MV-4-11 (cell line): ENCODE measurements at regions not wholly inside any gene's neighbourhood (a gene's known extent, or its start where the extent isn't known, plus 50 kb on each side); places are given as distances from the start of the nearest gene placed in this dataset.
A peak's percentile ranks its signal among the peaks of the same experiment; 100 is the strongest.

Experiments
- DNase-seq: peaks from one replicate; lab custom pipeline; 2025; lab: John Stamatoyannopoulos, UW

DNA sequence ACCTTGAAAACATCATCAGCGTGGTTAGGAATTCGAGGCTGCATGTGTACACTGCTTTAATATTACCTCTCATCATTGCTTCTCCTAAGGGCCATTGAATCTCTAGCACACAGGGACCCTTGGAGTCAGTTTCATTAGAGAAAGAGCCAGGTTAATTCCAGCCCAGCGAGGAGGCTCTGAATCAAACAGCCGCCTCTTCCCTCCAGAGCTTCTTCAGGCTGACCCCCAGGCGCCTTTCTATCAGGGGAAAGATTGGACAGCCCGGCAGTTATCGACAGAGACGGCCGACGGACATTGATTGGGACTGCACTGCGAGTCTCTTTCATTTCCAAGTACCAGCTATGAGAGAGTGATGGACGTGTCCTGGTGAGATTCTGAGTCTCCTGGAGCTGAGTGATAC, 159.2 kb downstream of the ANKRD60 start:
- no peak for DNase-seq

DNA sequence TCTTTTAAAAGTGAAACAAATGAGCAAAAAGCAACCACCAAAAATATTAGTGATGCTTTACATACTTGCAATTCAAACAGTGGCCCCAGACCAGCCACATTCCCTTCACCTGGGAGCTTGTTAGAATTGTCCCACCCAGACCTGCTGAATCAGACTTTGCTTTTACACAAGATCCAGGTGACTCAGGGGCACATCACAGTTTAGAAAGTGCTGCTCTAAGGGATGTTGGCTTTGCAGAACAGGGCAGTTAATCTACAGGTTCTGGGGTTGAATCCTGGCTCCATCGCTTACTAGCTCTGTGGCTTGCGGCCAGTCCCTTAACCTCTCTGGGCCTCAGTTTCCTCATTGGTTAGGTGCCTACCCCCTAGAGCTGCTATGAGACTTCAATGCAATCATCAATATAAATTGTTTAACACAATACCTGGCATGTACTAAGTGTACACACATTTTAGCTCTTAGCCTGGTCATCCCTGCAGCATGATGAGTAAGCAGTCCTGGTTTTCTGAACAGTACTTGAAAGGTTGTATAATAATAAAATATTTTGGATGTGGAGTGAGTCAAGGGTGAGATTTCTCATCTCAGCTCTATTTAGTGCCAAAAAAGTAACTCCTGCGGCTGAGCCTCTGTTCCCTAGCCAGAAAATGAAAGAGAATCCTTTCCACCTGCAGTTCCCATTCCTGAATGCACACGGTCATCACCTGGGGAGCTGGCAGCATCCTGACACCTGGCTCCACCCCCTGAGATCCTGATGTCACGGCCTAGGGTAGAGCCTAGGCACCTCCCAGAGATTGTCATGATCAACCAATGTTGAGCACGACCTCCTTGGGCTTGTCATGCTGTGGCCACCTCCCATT, 162.7 kb downstream of the ANKRD60 start:
- no peak for DNase-seq

DNA sequence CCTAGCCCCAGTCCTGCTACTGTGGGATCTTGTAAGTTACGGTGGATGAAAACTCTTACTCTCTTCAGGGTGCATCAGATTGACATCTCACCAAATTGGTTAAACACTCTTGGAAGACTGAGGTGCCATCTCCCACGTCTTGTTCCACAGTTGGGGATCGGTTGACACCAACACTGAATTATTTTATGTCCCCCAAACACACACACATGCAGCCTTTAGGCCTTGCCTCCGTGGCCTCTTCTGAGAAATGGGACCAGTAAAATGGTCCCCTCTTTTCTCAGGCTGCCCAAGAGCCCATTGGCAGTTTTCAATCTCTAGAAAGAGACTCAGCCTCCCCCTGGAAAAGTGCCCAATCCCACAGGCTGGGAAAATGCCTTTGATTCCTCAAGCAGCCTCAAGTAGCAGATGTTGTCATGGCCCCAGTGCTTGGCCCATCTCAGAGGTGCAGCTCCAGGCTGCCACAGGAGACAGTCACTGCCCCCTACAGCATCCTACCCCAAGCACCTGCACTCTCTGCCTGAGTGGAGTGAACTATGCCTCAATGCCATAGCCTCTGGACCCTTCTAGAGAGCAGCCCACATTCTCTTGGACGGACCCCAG, 163.9 kb downstream of the ANKRD60 start:
- no peak for DNase-seq

DNA sequence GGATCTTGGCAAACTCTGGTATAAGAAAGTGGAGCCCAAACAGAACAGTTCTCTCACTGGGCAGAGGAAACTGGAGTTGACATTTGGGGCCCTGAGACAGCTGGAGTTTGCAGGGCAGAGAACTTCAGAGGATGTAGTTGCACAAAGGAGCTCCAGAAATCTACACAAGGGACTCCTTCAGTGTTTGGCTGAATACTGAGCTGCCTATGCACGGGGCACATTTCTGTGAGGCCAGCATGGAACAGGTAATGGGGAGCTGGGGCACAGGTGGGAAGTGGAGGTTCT, 169.3 kb downstream of the ANKRD60 start:
- DNase-seq = no peak

DNA sequence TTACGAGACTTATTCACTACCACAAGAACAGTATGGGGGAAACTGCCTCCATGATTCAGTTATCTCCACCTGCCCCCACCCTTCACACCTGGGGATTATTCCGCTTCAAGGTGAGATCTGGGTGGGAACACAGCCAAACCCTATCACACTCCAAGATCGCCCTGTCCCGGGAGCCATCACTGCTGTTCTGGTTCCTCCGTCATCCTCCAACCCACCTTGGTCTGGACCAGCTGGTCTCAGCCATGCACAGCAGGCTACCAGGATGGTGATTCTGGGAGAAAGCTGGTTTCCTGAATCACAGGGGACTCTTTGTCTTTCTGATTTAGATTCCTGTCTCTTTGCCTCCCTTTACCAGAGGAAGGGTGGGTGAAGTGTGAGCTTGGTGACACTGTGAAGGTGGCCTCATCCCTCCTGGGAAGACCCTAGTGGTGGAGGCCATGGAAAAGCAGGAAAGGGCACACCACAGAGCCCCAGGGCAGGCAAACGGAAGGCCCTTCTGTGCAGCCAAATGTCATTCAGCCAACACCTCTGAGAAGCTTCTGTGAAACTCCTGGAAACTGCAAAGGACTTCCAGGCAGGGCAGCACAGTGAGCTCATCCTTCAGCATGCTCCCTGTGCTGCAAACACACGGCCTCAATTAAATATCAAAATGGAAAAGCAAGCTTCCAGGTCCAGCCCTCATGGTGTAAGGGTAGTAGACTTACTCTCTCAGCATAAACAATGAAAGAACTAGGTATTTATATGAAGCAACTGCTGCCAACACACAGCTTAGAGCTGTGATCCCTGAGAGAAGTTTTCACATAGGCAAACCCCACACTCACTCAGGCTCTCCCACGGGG, 169.8 kb downstream of the ANKRD60 start:
- no peak for DNase-seq

DNA sequence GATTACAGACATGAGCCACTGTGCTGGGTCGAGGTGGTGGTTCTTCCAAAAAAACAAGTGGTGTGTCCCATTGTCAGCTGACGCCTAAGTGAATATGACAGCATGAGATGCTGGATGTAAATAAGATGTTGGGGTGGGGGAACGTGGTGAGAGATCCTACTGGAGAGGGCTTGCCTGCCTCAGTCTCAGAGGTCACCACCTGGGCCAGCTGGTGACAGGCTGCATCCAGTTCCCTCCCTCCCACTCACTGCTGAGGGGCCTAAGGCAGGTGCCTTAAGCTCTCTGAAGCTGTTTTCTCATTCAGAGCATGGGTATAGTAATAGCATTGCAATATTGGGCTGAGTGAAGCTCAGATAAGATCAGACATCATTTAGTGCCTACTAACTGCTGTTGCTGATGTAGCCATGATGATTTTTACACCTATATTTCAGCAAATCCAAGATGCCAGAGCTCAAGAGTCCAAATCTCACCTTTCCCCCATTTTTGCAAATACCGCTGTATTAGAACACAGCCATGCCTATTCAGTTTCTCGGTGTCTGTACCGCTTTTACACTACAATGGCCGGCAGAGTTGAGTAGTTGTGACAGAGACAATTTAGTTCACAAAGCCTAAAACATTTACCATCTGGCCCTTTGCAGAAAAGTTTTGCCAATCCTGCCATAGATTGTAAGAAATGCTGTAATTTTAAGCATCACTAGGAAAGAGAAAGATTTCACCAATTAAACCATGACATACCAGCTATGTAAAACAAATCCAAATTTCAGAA, 171.3 kb downstream of the ANKRD60 start:
- no peak for DNase-seq

DNA sequence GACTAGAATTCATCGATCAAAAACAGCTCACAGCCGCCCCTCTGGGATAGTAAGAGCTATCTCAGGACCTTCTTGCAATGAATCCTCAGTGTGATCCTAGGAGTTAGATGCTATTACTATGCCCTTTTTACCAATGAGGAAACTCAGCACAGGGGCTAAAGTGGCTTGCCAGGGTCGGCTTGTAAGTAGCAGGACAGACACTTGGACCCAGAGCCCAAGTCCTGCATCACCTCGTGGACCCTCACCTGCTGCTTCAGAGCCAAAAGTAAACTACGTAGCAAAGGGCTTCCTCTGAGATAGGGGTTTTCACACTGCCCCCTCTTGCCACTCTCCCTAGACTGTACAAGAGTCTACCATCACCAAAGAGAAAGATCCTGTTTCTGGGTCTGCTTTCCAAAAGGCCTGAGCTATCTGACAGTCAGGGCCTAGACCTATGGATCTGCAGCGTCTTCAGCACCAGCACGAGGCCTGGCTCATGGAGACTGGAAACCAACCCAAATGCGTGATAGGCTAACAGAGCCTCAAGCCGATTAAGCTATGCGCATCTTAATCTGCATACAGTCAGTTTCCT, 172.3 kb downstream of the ANKRD60 start:
- no peak for DNase-seq

DNA sequence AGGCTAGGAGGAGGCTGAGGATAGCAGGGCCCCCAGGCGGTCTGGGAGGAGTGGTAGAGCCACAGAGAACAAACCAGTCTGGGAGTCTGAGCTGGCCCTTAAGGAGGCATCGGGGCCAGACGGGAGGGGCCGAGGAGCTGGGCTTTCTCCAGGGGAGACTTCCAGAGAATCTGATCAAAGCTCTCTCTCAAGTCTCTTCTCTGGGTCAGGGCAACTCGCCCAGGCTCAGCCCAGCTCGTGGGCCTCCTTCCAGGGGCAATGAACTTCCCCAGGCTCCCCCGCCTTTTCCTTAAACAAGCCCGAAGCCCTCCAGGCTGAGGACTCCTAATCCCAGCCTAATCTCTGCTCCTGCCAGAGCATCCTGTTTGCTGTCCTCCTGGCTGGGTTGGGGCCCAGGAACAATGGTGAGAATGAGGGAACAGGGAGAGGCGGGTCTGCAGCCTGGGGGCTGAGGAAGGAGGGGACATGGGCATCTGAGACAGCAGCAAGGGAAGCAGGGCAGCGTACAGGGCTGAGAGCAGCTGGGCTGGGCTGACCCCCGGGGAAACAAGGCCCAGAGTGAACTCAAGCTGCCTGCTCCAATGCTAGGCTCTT, 173.6 kb downstream of the ANKRD60 start:
- no peak for DNase-seq

DNA sequence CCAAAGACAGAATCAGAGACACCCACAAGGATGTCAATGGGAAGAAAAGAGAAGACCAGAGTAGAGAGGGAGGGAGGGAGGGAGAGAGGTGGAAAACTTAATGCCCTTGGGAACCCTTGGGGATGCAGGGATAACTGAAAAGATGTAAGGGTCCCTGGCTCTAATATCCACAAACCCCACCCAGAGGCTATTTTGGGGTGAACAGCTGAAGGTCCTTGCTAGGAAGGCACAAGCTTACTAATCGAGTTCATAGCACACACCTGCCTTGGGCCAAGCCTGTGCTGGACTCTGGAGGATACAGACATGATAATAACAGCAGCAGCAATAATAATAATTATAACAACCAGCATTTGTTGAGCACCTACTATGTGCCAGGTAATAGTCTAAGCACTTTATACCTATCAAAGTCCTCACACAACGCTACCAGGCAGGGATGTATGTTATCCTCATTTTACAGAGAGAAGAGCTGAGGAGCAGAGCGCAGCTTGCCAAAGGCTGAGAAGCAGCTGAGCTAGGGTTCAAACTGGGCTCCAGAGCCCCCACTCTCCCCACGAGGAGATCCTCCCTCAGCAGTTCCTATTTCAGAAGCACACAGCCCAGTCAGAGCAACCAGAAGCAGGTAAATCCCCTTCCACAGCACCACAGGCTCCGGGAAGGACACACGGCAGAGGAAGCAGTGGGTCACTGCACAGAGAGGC, 174.2 kb downstream of the ANKRD60 start:
- no peak for DNase-seq

DNA sequence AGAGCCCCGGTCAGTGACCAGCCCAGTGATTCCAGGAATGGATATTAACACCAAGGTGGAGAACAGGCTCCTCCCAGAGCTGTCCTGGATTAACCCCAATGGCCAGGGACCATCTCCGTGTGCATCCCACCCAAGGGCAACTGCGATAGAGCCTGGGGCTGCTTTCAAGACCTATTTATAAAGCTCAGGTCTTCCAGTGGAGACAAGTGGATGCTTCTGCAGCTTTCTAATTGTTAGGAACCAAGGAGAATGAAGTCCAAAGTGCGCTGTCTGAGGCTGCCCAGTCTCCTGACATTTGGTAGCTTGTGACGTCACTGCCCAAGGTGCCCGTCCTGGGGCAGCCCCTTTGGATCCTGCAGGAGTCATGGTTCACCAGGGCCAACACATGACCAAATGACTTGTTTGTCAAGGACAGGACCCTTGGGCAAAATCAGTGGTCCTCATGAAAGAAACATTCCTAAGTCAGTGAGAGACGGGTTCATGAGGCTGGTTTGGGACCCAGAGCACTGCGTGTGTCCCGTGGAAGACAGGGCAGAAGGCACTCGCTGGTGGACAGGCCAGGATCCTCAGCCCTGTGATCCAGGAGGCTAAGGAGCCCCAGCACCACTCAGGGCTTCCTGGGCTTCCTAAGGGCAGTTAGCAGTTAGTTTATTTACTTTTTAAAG, 174.9 kb downstream of the ANKRD60 start:
- DNase-seq = no peak

DNA sequence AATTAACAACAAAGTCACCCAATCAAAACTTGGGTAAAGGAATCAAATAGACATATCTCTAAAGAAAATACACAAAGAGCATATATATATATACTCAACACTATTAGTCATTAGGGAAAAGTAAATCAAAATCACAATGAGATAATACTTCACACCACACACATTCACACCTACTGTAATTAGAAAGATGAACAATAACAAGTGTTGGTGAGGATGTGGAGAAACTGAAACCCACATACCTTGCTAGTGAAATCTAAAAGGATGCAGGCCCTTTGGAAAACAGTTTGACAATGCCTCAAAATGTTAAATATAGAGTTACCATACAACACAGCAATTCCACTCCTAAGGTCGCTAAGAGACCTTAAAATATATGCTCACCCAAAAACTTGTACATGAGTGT, 177.1 kb downstream of the ANKRD60 start:
- DNase-seq = no peak

DNA sequence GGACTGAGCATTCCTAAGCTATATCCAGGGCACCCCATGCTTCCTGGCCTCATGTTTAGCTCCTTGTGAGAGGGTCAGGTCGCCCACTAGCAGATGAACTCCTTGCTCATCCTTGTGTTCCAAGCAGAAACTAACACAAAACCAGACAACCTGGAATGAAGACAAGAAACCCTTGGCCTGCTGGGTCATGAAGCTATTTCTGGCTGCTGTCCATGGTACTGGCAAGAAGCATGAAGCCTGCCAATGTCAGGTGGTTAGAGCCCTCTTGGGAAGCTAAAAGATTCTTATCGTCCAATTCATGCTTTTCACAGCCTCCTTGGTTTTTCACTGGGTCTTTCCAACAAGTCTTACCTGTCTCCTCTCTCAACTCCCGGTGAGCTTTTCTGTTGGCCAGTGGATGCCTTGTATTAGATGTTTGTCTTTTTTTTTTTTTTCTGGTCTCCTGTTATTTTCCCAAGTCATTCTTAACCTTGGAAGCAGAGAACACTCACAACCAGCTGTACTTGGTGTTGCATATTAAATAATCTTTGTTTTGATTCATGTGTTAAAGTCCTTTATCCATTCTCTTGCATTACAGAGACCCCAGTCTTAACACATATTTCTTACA, 180.3 kb downstream of the ANKRD60 start:
- DNase-seq = peak; percentile 4

DNA sequence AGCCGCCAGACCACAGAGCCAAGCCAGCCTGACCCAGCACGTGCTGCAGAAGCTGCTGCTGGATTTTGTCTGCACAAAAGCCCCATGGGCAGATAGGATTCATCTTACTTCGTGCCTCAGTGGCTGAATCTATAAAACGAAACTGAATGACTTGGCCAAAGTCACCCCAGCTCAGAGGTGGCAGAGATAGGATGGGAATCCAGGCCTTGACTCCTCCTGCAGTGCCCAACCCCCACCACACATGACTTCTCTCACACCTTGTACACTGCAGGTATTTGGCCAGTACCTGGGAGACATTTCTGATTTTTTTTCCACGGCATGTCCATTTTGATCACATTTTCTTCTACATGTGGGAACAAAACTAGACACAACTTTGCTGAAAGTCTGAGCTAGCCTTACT, 182.1 kb downstream of the ANKRD60 start:
- no peak for DNase-seq

DNA sequence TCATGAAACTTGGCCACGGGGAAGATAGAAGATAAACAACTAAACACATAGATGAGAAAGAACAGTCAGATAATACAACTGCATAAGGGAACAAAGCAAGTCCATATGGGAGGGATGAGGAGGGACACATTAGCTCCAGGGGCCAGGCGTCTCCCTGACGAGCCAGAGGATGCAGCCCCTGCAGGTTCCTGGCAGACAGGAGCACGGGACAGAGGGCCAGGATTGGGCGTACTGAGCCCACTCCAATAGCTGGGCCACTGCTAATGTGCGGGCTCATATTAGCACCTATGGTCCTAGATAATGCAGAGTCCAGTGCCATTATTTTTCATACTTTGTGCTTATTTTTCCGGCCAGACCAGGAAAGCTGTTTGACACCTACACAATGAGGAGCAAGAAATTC, 182.9 kb downstream of the ANKRD60 start:
- DNase-seq = no peak

DNA sequence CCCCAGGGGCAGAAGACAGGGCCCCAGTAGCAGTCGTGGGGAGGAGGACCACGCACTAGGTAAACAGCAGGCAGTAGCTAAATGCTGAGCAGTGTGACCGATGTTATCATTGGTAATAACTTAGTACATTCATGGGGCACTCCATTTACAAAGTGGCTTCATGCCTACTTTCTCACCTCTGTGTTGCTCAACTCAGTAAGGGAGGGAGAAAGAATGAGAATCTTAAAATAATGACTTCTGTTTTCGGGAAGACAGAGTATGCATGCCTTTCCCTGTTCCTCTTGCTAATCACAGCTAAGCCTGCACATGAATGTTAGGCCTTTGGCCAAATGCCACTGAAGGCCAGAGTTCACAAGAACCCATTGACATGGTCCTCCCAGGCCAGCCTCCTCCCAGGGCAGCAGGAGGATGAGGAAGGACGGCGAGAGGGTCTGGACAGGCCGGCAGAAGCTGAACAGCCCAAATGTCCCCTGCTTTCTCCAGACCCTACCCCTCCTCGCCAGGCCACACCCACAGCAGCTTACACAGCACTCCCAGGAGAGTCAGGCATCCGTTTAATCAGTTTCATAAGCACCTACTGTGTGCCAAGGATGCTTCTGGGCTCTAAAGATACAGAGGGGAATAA, 183.4 kb downstream of the ANKRD60 start:
- peak; percentile 13 for DNase-seq

DNA sequence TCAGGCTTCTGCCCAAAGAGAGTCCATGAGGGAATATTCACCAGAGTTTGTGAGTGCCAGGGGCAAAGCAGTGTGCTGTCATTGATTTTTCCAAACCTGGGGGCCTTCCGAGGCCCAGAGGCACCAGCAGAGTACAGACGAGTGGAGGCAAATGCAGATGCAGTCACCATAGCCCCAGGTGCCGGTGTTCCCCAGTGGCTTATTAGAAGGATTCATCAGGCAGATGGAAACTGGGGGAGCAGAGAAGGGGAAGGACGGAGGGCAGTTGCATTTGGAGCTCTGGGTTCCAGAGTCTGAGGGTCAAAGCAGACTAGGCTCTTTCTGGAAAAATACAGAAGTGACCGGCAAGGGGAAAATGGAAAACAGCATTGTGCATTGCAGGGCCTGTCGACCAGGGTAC, 184.2 kb downstream of the ANKRD60 start:
- DNase-seq = no peak

DNA sequence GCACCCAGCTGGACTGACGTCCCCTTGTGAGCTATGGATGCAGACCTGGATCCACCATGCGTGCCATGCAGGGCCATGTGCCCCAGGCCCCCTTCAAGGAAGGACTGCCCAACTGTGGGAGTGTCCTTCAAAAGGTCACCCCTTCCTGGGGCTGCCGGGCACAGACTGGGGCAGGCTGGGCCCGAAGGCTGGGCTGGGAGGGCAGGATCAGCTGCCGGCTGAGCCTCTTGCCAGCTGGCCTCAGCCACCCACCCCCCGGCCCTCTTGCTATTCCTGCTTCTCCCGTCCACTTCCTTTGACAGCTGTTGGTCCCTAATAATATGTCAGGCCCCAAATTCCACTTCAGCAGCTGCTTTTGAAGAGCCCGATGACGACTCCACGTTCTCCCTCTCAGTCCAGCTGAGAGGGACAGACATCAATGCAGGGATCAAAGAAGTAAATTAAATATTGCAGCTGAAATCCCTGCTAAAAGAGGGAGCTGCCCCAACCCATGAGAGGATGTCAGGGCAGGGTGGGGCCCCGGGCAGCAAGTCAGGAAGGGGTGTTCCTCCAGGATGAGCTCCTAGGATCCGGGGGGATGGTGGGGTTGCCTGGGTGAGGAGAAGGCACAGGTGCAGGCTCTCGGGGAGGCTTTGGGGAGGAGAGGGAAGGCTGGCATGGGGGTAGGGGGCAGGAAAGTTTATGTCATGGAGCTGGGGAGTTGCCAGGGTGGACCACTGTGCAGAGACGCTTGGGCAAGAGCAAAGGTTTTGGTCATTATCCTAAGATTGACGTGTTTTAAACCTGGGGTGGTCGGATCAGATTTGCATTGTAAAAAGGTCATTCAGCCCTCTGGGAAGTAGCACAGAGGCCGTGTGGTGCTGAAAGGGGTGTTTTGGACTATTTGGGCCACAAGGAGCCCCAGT, 185.0 kb downstream of the ANKRD60 start:
- DNase-seq = no peak

DNA sequence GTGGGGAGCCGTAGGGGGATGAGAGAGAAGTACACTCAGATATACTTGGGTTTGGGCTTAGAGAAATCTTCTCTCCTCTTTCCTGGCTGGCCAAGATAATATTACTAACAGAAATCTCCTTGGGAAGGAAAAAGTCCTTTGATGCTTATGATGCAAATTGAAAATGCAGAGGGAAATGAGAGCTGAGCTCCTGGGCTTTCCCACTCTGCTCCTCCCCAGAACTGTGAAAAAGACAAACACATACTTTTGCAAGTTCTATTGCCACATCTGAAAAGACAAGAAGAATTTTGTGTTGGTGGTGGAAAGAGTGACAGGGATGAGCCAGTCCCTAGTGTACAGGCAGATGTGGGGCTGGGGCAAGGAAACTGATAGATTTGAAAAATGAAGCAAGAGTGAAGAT, 185.9 kb downstream of the ANKRD60 start:
- DNase-seq = no peak
